Naive B cell (primary cell): ENCODE measurements at regions not wholly inside any gene's neighbourhood (a gene's known extent, or its start where the extent isn't known, plus 50 kb on each side); places are given as distances from the start of the nearest gene placed in this dataset.

Experiments used
- ATAC-seq, 2 donors: fragments of 150-1000 bp; cut with Tn5 transposase; 2 replicates each; pipeline ENCODE4 v1.10.0; 2021; ENCODE audit warnings: low read depth in 2 of 2, mild to moderate bottlenecking in 2 of 2, moderate library complexity in 2 of 2
- DNase-seq: peaks from one replicate; pipeline ENCODE4 v3.0.0; 2022
- H3K27ac Mint-ChIP-seq, 6 donors: one replicate each; pipeline ENCODE4 v1.8.0; 2020 to 2022; ENCODE audit warnings: mild to moderate bottlenecking in 6 of 6, mixed read lengths in 6 of 6, moderate library complexity in 5 of 6, inconsistent platforms in 2 of 6
- H3K27me3 Mint-ChIP-seq, 3 donors: one replicate each; pipeline ENCODE4 v1.8.0; 2021 to 2022; ENCODE audit warnings: mixed read lengths in 3 of 3, mild to moderate bottlenecking in 1 of 3
- H3K36me3 Mint-ChIP-seq, 2 donors: one replicate each; pipeline ENCODE4 v1.8.0; 2020 to 2022; ENCODE audit warnings: mixed read lengths in 2 of 2, inconsistent platforms in 1 of 2, mild to moderate bottlenecking in 1 of 2
- H3K4me1 Mint-ChIP-seq, 3 donors: one replicate each; pipeline ENCODE4 v1.8.0; 2020 to 2022; ENCODE audit warnings: mixed read lengths in 3 of 3, inconsistent platforms in 1 of 3, mild to moderate bottlenecking in 1 of 3, moderate library complexity in 1 of 3
- H3K4me3 Mint-ChIP-seq, 8 donors: one replicate each; pipeline ENCODE4 v1.8.0; 2020 to 2022; ENCODE audit warnings: mild to moderate bottlenecking in 8 of 8, mixed read lengths in 8 of 8, moderate library complexity in 8 of 8, inconsistent platforms in 2 of 8
- H3K9me3 Mint-ChIP-seq, 7 donors: one replicate each; pipeline ENCODE4 v1.8.0; 2020 to 2022; ENCODE audit warnings: mixed read lengths in 7 of 7, mild to moderate bottlenecking in 5 of 7, inconsistent platforms in 2 of 7, moderate library complexity in 1 of 7

GRCh38 chr1:67515324-67516080 is 85.3 kb upstream of the SERBP1 start:
- no peak overlapping the region for H3K27ac Mint-ChIP-seq
- no peak for DNase-seq

GRCh38 chr1:67517046-67517445 is 86.8 kb upstream of the SERBP1 start:
- peak overlapping the region in 1 of 6 donors; percentile 70 for H3K27ac Mint-ChIP-seq
- peaks cover 0 to under 1% (median 0%) of the 10 kb centered on the region in 3 donors for H3K27me3 Mint-ChIP-seq
- ATAC-seq (no peak), DNase-seq (no peak)
- no peak overlapping the region for H3K4me3 Mint-ChIP-seq
- H3K9me3 Mint-ChIP-seq, result peaks cover 4 to 21% (median 18%) of the 10 kb centered on the region in 7 donors
- H3K36me3 Mint-ChIP-seq, result peaks cover 6 to 12% of the 10 kb centered on the region in 2 donors
- no peaks in the 10 kb centered on the region for H3K4me1 Mint-ChIP-seq

More at GRCh38 chr1:67515324-67516080, 85.3 kb upstream of the SERBP1 start:
- ATAC-seq, result no peak
- peaks cover 6 to 12% of the 10 kb centered on the region in 2 donors for H3K36me3 Mint-ChIP-seq
- no peaks in the 10 kb centered on the region for H3K27me3 Mint-ChIP-seq
- no peaks in the 10 kb centered on the region for H3K4me1 Mint-ChIP-seq
- peaks cover 4 to 23% (median 18%) of the 10 kb centered on the region in 7 donors for H3K9me3 Mint-ChIP-seq
- H3K4me3 Mint-ChIP-seq, result no peak overlapping the region

- no peaks in the 10 kb centered on the region for H3K4me1 Mint-ChIP-seq
- peaks cover 0 to 4% (median 0%) of the 10 kb centered on the region in 7 donors for H3K9me3 Mint-ChIP-seq
- H3K4me3 Mint-ChIP-seq, result peak overlapping the region in 1 of 8 donors; percentile 20
- H3K27ac Mint-ChIP-seq, result no peak overlapping the region
- no peaks in the 10 kb centered on the region for H3K36me3 Mint-ChIP-seq
- DNase-seq, result no peak
- no peak for ATAC-seq
- H3K27me3 Mint-ChIP-seq, result peaks cover 1 to 31% (median 16%) of the 10 kb centered on the region in 3 donors
Measured at GRCh38 chr1:67522001-67522441, 91.8 kb upstream of the SERBP1 start.

GRCh38 chr1:67522793-67523192 is 92.6 kb upstream of the SERBP1 start:
- no peak for ATAC-seq
- no peak overlapping the region for H3K4me3 Mint-ChIP-seq
- no peaks in the 10 kb centered on the region for H3K36me3 Mint-ChIP-seq
- no peaks in the 10 kb centered on the region for H3K4me1 Mint-ChIP-seq
- H3K27ac Mint-ChIP-seq, result no peak overlapping the region
- no peak for DNase-seq
- peaks cover 0 to 2% (median 0%) of the 10 kb centered on the region in 7 donors for H3K9me3 Mint-ChIP-seq
- peaks cover 5 to 37% (median 21%) of the 10 kb centered on the region in 3 donors for H3K27me3 Mint-ChIP-seq

- ATAC-seq, result no peak
- H3K4me1 Mint-ChIP-seq, result no peaks in the 10 kb centered on the region
- peaks cover 5 to 37% (median 21%) of the 10 kb centered on the region in 3 donors for H3K27me3 Mint-ChIP-seq
- H3K36me3 Mint-ChIP-seq, result no peaks in the 10 kb centered on the region
- no peak overlapping the region for H3K27ac Mint-ChIP-seq
- no peak for DNase-seq
- H3K9me3 Mint-ChIP-seq, result peaks cover 0 to 2% (median 0%) of the 10 kb centered on the region in 7 donors
- no peak overlapping the region for H3K4me3 Mint-ChIP-seq
Measured at GRCh38 chr1:67524143-67525052, 94.2 kb upstream of the SERBP1 start.

- DNase-seq (no peak), ATAC-seq (no peak)
- peaks cover 5 to 37% (median 21%) of the 10 kb centered on the region in 3 donors for H3K27me3 Mint-ChIP-seq
- no peaks in the 10 kb centered on the region for H3K36me3 Mint-ChIP-seq
- no peak overlapping the region for H3K4me3 Mint-ChIP-seq
- peaks cover 0 to 2% (median 0%) of the 10 kb centered on the region in 7 donors for H3K9me3 Mint-ChIP-seq
- no peaks in the 10 kb centered on the region for H3K4me1 Mint-ChIP-seq
- peak overlapping the region in 1 of 6 donors; percentile 36 for H3K27ac Mint-ChIP-seq
Measured at GRCh38 chr1:67525053-67525760, 95.0 kb upstream of the SERBP1 start.

- H3K4me1 Mint-ChIP-seq, result no peaks in the 10 kb centered on the region
- ATAC-seq (no peak), DNase-seq (no peak)
- peaks cover 5 to 25% (median 11%) of the 10 kb centered on the region in 3 donors for H3K27me3 Mint-ChIP-seq
- peaks cover 0 to 5% (median 0%) of the 10 kb centered on the region in 7 donors for H3K9me3 Mint-ChIP-seq
- no peaks in the 10 kb centered on the region for H3K36me3 Mint-ChIP-seq
- H3K27ac Mint-ChIP-seq, result no peak overlapping the region
- no peak overlapping the region for H3K4me3 Mint-ChIP-seq
Measured at GRCh38 chr1:67528141-67528540, 97.9 kb upstream of the SERBP1 start.

- ATAC-seq, result no peak
- Mint-ChIP-seq H3K4me1 (no peaks in the 10 kb centered on the region), H3K27ac (no peak overlapping the region), H3K4me3 (no peak overlapping the region), H3K36me3 (no peaks in the 10 kb centered on the region), H3K9me3 (peaks cover 0 to 5% (median 0%) of the 10 kb centered on the region in 7 donors), H3K27me3 (peaks cover 5 to 19% (median 11%) of the 10 kb centered on the region in 3 donors)
- no peak for DNase-seq
Measured at GRCh38 chr1:67530071-67530470, 99.9 kb upstream of the SERBP1 start.

GRCh38 chr1:67532452-67533216 is 102.4 kb upstream of the SERBP1 start:
- Mint-ChIP-seq H3K9me3 (peaks cover 0 to 3% (median 0%) of the 10 kb centered on the region in 7 donors), H3K36me3 (no peaks in the 10 kb centered on the region), H3K4me1 (no peaks in the 10 kb centered on the region), H3K27ac (no peak overlapping the region), H3K27me3 (peaks cover 0 to 8% (median 0%) of the 10 kb centered on the region in 3 donors), H3K4me3 (no peak overlapping the region)
- ATAC-seq, result peak in 1 of 2 donors; percentile 23
- peak; percentile 6 for DNase-seq

GRCh38 chr1:67534627-67535065 is 104.4 kb upstream of the SERBP1 start:
- Mint-ChIP-seq H3K4me3 (no peak overlapping the region), H3K27me3 (peaks cover 0 to 9% (median 9%) of the 10 kb centered on the region in 3 donors), H3K4me1 (no peaks in the 10 kb centered on the region), H3K9me3 (peaks cover 0 to 3% (median 0%) of the 10 kb centered on the region in 7 donors), H3K36me3 (no peaks in the 10 kb centered on the region), H3K27ac (peak overlapping the region in 1 of 6 donors; percentile 15)
- no peak for DNase-seq
- ATAC-seq, result no peak

GRCh38 chr1:67535474-67535873 is 105.3 kb upstream of the SERBP1 start:
- peaks cover 0 to 13% (median 9%) of the 10 kb centered on the region in 3 donors for H3K27me3 Mint-ChIP-seq
- H3K36me3 Mint-ChIP-seq, result no peaks in the 10 kb centered on the region
- peaks cover 0 to 3% (median 0%) of the 10 kb centered on the region in 7 donors for H3K9me3 Mint-ChIP-seq
- no peak overlapping the region for H3K27ac Mint-ChIP-seq
- ATAC-seq (peak; percentile 36 to 38), DNase-seq (no peak)
- no peaks in the 10 kb centered on the region for H3K4me1 Mint-ChIP-seq
- no peak overlapping the region for H3K4me3 Mint-ChIP-seq

- Mint-ChIP-seq H3K27me3 (peaks cover 0 to 13% (median 9%) of the 10 kb centered on the region in 3 donors), H3K36me3 (no peaks in the 10 kb centered on the region), H3K27ac (no peak overlapping the region), H3K4me3 (no peak overlapping the region), H3K4me1 (no peaks in the 10 kb centered on the region), H3K9me3 (no peaks in the 10 kb centered on the region)
- no peak for DNase-seq
- ATAC-seq, result no peak
Measured at GRCh38 chr1:67536957-67537666, 106.9 kb upstream of the SERBP1 start.
